Lower lobe of right lung (tissue), 2 donors: ENCODE measurements at regions not wholly inside any gene's neighbourhood (a gene's known extent, or its start where the extent isn't known, plus 50 kb on each side); places are given as distances from the start of the nearest gene placed in this dataset.
A peak's percentile ranks its signal among the peaks of the same experiment; 100 is the strongest.

Source experiments
- ATAC-seq, 2 donors: fragments of 200-7000 bp; cut with Tn5 transposase; one replicate each; pipeline ENCODE4 v1.9.1; 2020 to 2022; ENCODE audit warnings: mild to moderate bottlenecking in 2 of 2, moderate library complexity in 2 of 2
- DNase-seq: peaks from one replicate; pipeline ENCODE4 v3.0.0-alpha.2; 2020
- H3K27ac ChIP-seq: fragments of 200-600 bp; one replicate; pipeline ENCODE4 v1.8.0; 2022
- H3K27me3 ChIP-seq: fragments of 200-600 bp; one replicate; pipeline ENCODE4 v1.8.0; 2022; ENCODE audit warnings: low read depth
- H3K36me3 ChIP-seq: fragments of 200-600 bp; one replicate; pipeline ENCODE4 v1.8.0; 2022; ENCODE audit warnings: mild to moderate bottlenecking
- H3K4me1 ChIP-seq: fragments of 200-600 bp; one replicate; pipeline ENCODE4 v1.8.0; 2022
- H3K4me3 ChIP-seq: fragments of 200-600 bp; one replicate; pipeline ENCODE4 v1.8.0; 2022; ENCODE audit warnings: mild to moderate bottlenecking
- H3K9me3 ChIP-seq: fragments of 200-600 bp; one replicate; pipeline ENCODE4 v1.8.0; 2022
- intact Hi-C: fragments of 100-400 bp; cut with DNase I; formaldehyde crosslinking; loops from one replicate; pipeline ENCODE4 v1.11.0; 2022
- TF ChIP-seq, protein P1 (sequence below): fragments of 200-600 bp; IDR thresholded peaks from one replicate; pipeline ENCODE4 v1.8.0; 2022; ENCODE audit warnings: antibody characterized with exemption, mild to moderate bottlenecking
- donor health status: DM: no; HTN: yes; CAD: no; lungs with severe emphysema.

- Histone ChIP-seq H3K4me3 (no peak overlapping the region), H3K27me3 (no peaks in the 10 kb centered on the region), H3K36me3 (no peaks in the 10 kb centered on the region), H3K9me3 (no peaks in the 10 kb centered on the region), H3K4me1 (peaks cover 11% of the 10 kb centered on the region), H3K27ac (no peak overlapping the region)
- DNase-seq, result no peak
- no peak for ATAC-seq
- intact Hi-C loops, result no loop called here
- TF ChIP-seq, protein P1, sequence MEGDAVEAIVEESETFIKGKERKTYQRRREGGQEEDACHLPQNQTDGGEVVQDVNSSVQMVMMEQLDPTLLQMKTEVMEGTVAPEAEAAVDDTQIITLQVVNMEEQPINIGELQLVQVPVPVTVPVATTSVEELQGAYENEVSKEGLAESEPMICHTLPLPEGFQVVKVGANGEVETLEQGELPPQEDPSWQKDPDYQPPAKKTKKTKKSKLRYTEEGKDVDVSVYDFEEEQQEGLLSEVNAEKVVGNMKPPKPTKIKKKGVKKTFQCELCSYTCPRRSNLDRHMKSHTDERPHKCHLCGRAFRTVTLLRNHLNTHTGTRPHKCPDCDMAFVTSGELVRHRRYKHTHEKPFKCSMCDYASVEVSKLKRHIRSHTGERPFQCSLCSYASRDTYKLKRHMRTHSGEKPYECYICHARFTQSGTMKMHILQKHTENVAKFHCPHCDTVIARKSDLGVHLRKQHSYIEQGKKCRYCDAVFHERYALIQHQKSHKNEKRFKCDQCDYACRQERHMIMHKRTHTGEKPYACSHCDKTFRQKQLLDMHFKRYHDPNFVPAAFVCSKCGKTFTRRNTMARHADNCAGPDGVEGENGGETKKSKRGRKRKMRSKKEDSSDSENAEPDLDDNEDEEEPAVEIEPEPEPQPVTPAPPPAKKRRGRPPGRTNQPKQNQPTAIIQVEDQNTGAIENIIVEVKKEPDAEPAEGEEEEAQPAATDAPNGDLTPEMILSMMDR, result no peak
Measured at GRCh38 chr21:14683063-14683462, 136.9 kb upstream of the SAMSN1 start.

GRCh38 chr21:14678973-14679574, 133.0 kb upstream of the SAMSN1 start:
- H3K27me3 ChIP-seq, result no peaks in the 10 kb centered on the region
- TF ChIP-seq, protein P1, result no peak
- no peaks in the 10 kb centered on the region for H3K9me3 ChIP-seq
- H3K4me1 ChIP-seq, result peaks cover 14% of the 10 kb centered on the region
- no peaks in the 10 kb centered on the region for H3K36me3 ChIP-seq
- H3K27ac ChIP-seq, result no peak overlapping the region
- ATAC-seq (no peak), DNase-seq (no peak)
- H3K4me3 ChIP-seq, result no peak overlapping the region
- intact Hi-C loops, result no loop called here

DNA sequence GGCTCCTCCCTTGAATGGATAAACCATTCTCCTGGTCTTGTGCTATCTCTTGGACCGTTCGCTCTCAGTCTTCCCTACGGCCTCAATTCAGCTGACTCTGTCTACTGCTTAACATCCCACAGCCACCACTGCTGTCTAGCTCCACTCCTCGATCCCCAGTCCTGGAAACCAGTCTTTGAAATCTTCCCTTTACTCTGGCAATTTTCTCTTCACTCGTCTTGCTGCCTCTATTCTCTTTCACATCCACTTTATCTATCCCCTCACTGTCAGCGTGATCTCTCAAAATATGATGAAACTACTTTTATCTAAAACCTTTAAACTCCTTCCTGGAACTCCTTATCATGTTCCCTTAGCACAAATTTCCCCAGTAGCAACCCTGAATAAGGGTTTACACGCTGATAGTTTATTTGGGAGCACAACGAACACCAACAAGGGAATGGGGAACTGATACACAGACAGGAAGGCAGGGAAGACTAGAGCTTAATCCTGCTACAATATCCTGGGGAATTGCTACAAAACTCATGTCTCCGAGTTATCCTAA, 131.6 kb upstream of the SAMSN1 start:
- no peaks in the 10 kb centered on the region for H3K27me3 ChIP-seq
- H3K36me3 ChIP-seq, result no peaks in the 10 kb centered on the region
- TF ChIP-seq, protein P1, result no peak
- ATAC-seq, result no peak
- no peaks in the 10 kb centered on the region for H3K9me3 ChIP-seq
- H3K27ac ChIP-seq, result no peak overlapping the region
- intact Hi-C loops, result no loop called here
- no peak overlapping the region for H3K4me3 ChIP-seq
- no peak for DNase-seq
- peaks cover 14% of the 10 kb centered on the region for H3K4me1 ChIP-seq

GRCh38 chr21:14677013-14677412, 130.9 kb upstream of the SAMSN1 start:
- H3K36me3 ChIP-seq, result no peaks in the 10 kb centered on the region
- DNase-seq, result no peak
- H3K9me3 ChIP-seq, result no peaks in the 10 kb centered on the region
- no peak overlapping the region for H3K4me3 ChIP-seq
- no peak overlapping the region for H3K27ac ChIP-seq
- TF ChIP-seq, protein P1, result no peak
- no peaks in the 10 kb centered on the region for H3K27me3 ChIP-seq
- intact Hi-C loops, result no loop called here
- H3K4me1 ChIP-seq, result peaks cover 14% of the 10 kb centered on the region
- ATAC-seq, result no peak

DNA sequence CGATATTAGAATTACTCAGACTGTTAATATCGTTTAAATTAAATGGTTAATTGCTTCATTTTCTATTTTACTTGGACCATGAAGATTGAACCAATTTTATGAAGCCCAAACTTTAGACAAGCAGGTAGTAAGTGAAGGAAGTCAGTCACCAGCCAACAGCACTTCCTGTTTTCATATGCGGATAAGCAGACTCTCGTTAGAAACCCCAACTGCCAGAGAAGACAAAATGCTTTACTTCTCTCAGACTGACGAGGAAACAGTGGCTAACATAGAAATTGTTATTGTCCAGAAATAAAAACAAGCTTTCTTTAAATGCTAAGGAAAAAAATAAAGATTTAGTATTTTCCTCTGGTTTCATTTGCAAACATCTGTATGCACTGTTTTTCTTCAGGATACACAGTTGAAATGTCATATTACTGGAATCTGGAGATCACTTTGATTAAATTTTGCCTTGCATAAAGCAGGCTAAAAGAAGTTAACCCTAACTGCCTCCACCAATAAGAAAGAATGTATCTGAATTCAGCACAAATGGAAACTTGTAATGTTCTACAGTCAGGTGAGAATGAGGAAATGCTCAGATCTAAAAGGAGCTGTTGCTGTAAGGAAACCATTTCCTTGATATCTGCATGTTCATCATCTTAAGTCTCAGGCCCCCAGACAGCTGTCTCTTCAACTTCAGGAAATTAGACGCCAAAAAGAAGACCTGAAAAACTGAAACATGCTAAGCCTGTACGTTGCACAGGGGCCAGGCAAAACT, 129.8 kb upstream of the SAMSN1 start:
- TF ChIP-seq, protein P1, result no peak
- ATAC-seq (peak in 1 of 2 donors; percentile 32), DNase-seq (no peak)
- H3K4me3 ChIP-seq, result no peak overlapping the region
- peak overlapping the region; percentile 38 for H3K27ac ChIP-seq
- H3K9me3 ChIP-seq, result no peaks in the 10 kb centered on the region
- peaks cover 14% of the 10 kb centered on the region for H3K4me1 ChIP-seq
- H3K36me3 ChIP-seq, result no peaks in the 10 kb centered on the region
- intact Hi-C loops, result no loop called here
- no peaks in the 10 kb centered on the region for H3K27me3 ChIP-seq
